Ishikawa (cell line): ENCODE measurements at regions not wholly inside any gene's neighbourhood (a gene's known extent, or its start where the extent isn't known, plus 50 kb on each side); places are given as distances from the start of the nearest gene placed in this dataset.

ENCODE experiments used
- EP300 ChIP-seq: IDR thresholded peaks from 2 replicates; pipeline ENCODE4 v1.6.1; 2012; ENCODE audit warnings: borderline replicate concordance
- FOXM1 ChIP-seq: IDR thresholded peaks from 2 replicates; pipeline ENCODE4 v1.6.1; 2012; ENCODE audit warnings: low read depth, borderline replicate concordance
- RAD21 ChIP-seq: IDR thresholded peaks from 2 replicates; pipeline ENCODE4 v1.6.1; 2012; ENCODE audit warnings: low read depth
- TAF1 ChIP-seq: IDR thresholded peaks from 2 replicates; pipeline ENCODE4 v1.6.1; 2012; ENCODE audit warnings: low read depth, mild to moderate bottlenecking
- TEAD4 ChIP-seq: IDR thresholded peaks from 2 replicates; pipeline ENCODE4 v1.6.1; 2012
- TF ChIP-seq, protein P1 (sequence below): IDR thresholded peaks from 2 replicates; pipeline ENCODE4 v1.6.1; 2012; ENCODE audit warnings: low read depth, mild to moderate bottlenecking
- TF ChIP-seq, protein P2 (sequence below): IDR thresholded peaks from 2 replicates; pipeline ENCODE4 v1.6.1; 2012

DNA sequence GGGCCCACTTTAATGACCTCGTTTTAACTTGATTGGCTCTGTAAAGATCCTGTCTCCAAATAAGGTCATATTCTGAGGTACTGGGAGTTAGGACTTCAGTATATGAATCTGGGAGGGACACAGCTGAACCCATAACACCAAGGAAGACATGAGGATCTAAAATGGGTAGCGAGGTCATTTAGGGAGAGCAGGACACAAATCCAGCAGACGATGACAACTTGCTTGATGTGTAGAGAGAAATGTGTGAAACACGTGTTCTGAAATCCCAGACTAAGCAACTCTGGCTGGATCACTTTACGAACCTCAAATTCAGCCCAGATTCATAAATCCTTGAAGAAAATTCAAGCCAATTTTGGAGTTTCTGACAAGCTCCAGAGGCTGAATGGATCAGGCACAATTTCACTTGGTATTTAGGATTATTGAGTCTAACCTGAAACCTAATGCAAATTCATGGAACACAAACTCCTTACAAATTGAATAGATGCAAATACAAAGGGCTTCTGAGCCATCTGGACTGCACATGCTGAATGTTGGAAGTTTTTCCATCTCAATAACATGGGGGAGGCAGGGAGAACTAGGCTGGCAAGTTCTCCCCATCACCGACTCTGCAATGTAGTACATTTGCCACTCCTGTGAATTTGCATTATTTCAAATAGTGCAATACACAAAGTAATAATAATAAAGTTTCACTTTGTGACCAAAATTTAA is 74.0 kb upstream of the SLC30A5 start:
- TF ChIP-seq, protein P1, sequence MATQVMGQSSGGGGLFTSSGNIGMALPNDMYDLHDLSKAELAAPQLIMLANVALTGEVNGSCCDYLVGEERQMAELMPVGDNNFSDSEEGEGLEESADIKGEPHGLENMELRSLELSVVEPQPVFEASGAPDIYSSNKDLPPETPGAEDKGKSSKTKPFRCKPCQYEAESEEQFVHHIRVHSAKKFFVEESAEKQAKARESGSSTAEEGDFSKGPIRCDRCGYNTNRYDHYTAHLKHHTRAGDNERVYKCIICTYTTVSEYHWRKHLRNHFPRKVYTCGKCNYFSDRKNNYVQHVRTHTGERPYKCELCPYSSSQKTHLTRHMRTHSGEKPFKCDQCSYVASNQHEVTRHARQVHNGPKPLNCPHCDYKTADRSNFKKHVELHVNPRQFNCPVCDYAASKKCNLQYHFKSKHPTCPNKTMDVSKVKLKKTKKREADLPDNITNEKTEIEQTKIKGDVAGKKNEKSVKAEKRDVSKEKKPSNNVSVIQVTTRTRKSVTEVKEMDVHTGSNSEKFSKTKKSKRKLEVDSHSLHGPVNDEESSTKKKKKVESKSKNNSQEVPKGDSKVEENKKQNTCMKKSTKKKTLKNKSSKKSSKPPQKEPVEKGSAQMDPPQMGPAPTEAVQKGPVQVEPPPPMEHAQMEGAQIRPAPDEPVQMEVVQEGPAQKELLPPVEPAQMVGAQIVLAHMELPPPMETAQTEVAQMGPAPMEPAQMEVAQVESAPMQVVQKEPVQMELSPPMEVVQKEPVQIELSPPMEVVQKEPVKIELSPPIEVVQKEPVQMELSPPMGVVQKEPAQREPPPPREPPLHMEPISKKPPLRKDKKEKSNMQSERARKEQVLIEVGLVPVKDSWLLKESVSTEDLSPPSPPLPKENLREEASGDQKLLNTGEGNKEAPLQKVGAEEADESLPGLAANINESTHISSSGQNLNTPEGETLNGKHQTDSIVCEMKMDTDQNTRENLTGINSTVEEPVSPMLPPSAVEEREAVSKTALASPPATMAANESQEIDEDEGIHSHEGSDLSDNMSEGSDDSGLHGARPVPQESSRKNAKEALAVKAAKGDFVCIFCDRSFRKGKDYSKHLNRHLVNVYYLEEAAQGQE, result no peak
- TF ChIP-seq, protein P2, sequence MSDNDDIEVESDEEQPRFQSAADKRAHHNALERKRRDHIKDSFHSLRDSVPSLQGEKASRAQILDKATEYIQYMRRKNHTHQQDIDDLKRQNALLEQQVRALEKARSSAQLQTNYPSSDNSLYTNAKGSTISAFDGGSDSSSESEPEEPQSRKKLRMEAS, result no peak
- TF ChIP-seq TAF1 (no peak), RAD21 (no peak), EP300 (no peak), TEAD4 (no peak), FOXM1 (no peak)
